ENCODE measurements at regions not wholly inside any gene's neighbourhood (a gene's known extent, or its start where the extent isn't known, plus 50 kb on each side); places are given as distances from the start of the nearest gene placed in this dataset.

- TF ChIP-seq POLR2A (IDR thresholded peaks at IDR 0.05) (no peak), CTCF (IDR thresholded peaks at IDR 0.05) (no peak)
These were observed 128.1 kb upstream of the KCNJ18 start for GRCh38 chr17:21564262-21564661.

All from heart left ventricle (tissue), 13 donors.